ENCODE measurements at regions not wholly inside any gene's neighbourhood (a gene's known extent, or its start where the extent isn't known, plus 50 kb on each side); places are given as distances from the start of the nearest gene placed in this dataset.

GRCh38 chr3:145197051-145197820, 963.7 kb downstream of the PLOD2 start:
- H3K79me2 ChIP-seq (ENCODE audit: low read length), result no peaks in the 10 kb centered on the region
- H3K27me3 ChIP-seq (ENCODE audit: low read length), result no peaks in the 10 kb centered on the region
- no peaks in the 10 kb centered on the region for H3K4me1 ChIP-seq (ENCODE audit: low read length)
- H2AFZ ChIP-seq (ENCODE audit: low read length), result no peak overlapping the region
- no peaks in the 10 kb centered on the region for H4K20me1 ChIP-seq (ENCODE audit: insufficient read depth, low read depth, low read length)
- H3K4me2 ChIP-seq (ENCODE audit: low read depth, low read length, poor library complexity, severe bottlenecking), result no peak overlapping the region
- H3K4me3 ChIP-seq (ENCODE audit: low read length), result no peak overlapping the region
- H3K36me3 ChIP-seq (ENCODE audit: insufficient read depth, low read length), result no peaks in the 10 kb centered on the region
- no peak for DNase-seq
- peaks cover 29% of the 10 kb centered on the region for H3K9me3 ChIP-seq (ENCODE audit: low read length)
- H3K9me2 ChIP-seq (replicated peaks; ENCODE audit: insufficient read depth, low read length), result no peaks in the 10 kb centered on the region
- no peak overlapping the region for H3K9ac ChIP-seq (ENCODE audit: low read length)
- no peak overlapping the region for H3K27ac ChIP-seq (ENCODE audit: low read length)

- Histone ChIP-seq H3K79me2 (ENCODE audit: low read length) (no peaks in the 10 kb centered on the region), H3K4me3 (ENCODE audit: low read length) (no peak overlapping the region), H3K27me3 (ENCODE audit: low read length) (no peaks in the 10 kb centered on the region), H3K36me3 (ENCODE audit: insufficient read depth, low read length) (no peaks in the 10 kb centered on the region), H3K27ac (ENCODE audit: low read length) (no peak overlapping the region), H3K9me3 (ENCODE audit: low read length) (peaks cover 29% of the 10 kb centered on the region), H3K9me2 (replicated peaks; ENCODE audit: insufficient read depth, low read length) (no peaks in the 10 kb centered on the region), H2AFZ (ENCODE audit: low read length) (no peak overlapping the region), H3K4me2 (ENCODE audit: low read depth, low read length, poor library complexity, severe bottlenecking) (no peak overlapping the region), H4K20me1 (ENCODE audit: insufficient read depth, low read depth, low read length) (no peaks in the 10 kb centered on the region), H3K9ac (ENCODE audit: low read length) (no peak overlapping the region), H3K4me1 (ENCODE audit: low read length) (no peaks in the 10 kb centered on the region)
- no peak for DNase-seq
Observed at GRCh38 chr3:145197821-145198220, 963.2 kb downstream of the PLOD2 start.

GRCh38 chr3:145209561-145209960, 951.4 kb downstream of the PLOD2 start:
- H3K9me3 ChIP-seq (ENCODE audit: low read length), result peaks cover 9% of the 10 kb centered on the region; the same call in 1 of the 2 replicates
- no peak overlapping the region for H3K4me3 ChIP-seq (ENCODE audit: low read length)
- H3K9ac ChIP-seq (ENCODE audit: low read length), result no peak overlapping the region
- H3K36me3 ChIP-seq (ENCODE audit: insufficient read depth, low read length), result no peaks in the 10 kb centered on the region
- no peak overlapping the region for H3K27ac ChIP-seq (ENCODE audit: low read length)
- H4K20me1 ChIP-seq (ENCODE audit: insufficient read depth, low read depth, low read length), result no peaks in the 10 kb centered on the region
- no peaks in the 10 kb centered on the region for H3K4me1 ChIP-seq (ENCODE audit: low read length)
- no peaks in the 10 kb centered on the region; the same call in none of the 2 replicates for H3K9me2 ChIP-seq (replicated peaks; ENCODE audit: insufficient read depth, low read length)
- no peak overlapping the region for H2AFZ ChIP-seq (ENCODE audit: low read length)
- no peaks in the 10 kb centered on the region for H3K27me3 ChIP-seq (ENCODE audit: low read length)
- DNase-seq, result no peak
- no peak overlapping the region for H3K4me2 ChIP-seq (ENCODE audit: low read depth, low read length, poor library complexity, severe bottlenecking)
- no peaks in the 10 kb centered on the region for H3K79me2 ChIP-seq (ENCODE audit: low read length)

GRCh38 chr3:145219355-145220235, 941.4 kb downstream of the PLOD2 start:
- H3K27ac ChIP-seq (ENCODE audit: low read length), result no peak overlapping the region

GRCh38 chr3:145224886-145225285, 936.1 kb downstream of the PLOD2 start:
- Histone ChIP-seq H3K9me3 (ENCODE audit: low read length) (peaks cover 24% of the 10 kb centered on the region), H3K36me3 (ENCODE audit: insufficient read depth, low read length) (no peaks in the 10 kb centered on the region), H3K9ac (ENCODE audit: low read length) (no peak overlapping the region), H2AFZ (ENCODE audit: low read length) (no peak overlapping the region), H3K4me1 (ENCODE audit: low read length) (no peaks in the 10 kb centered on the region), H3K79me2 (ENCODE audit: low read length) (no peaks in the 10 kb centered on the region), H3K4me2 (ENCODE audit: low read depth, low read length, poor library complexity, severe bottlenecking) (no peak overlapping the region), H3K27ac (ENCODE audit: low read length) (no peak overlapping the region), H4K20me1 (ENCODE audit: insufficient read depth, low read depth, low read length) (no peaks in the 10 kb centered on the region), H3K4me3 (ENCODE audit: low read length) (no peak overlapping the region), H3K9me2 (replicated peaks; ENCODE audit: insufficient read depth, low read length) (no peaks in the 10 kb centered on the region), H3K27me3 (ENCODE audit: low read length) (no peaks in the 10 kb centered on the region)
- DNase-seq, result no peak

More at GRCh38 chr3:145219355-145220235, 941.4 kb downstream of the PLOD2 start:
- H3K79me2 ChIP-seq (ENCODE audit: low read length), result no peaks in the 10 kb centered on the region
- H3K9ac ChIP-seq (ENCODE audit: low read length), result no peak overlapping the region
- H3K27me3 ChIP-seq (ENCODE audit: low read length), result no peaks in the 10 kb centered on the region
- no peaks in the 10 kb centered on the region for H3K9me2 ChIP-seq (replicated peaks; ENCODE audit: insufficient read depth, low read length)
- H3K4me2 ChIP-seq (ENCODE audit: low read depth, low read length, poor library complexity, severe bottlenecking), result no peak overlapping the region
- H3K9me3 ChIP-seq (ENCODE audit: low read length), result peaks cover 27% of the 10 kb centered on the region
- H3K36me3 ChIP-seq (ENCODE audit: insufficient read depth, low read length), result no peaks in the 10 kb centered on the region
- no peak overlapping the region for H2AFZ ChIP-seq (ENCODE audit: low read length)
- no peak overlapping the region for H3K4me3 ChIP-seq (ENCODE audit: low read length)
- no peaks in the 10 kb centered on the region for H4K20me1 ChIP-seq (ENCODE audit: insufficient read depth, low read depth, low read length)
- no peak for DNase-seq
- no peaks in the 10 kb centered on the region for H3K4me1 ChIP-seq (ENCODE audit: low read length)

- Histone ChIP-seq H3K4me1 (ENCODE audit: low read length) (no peaks in the 10 kb centered on the region), H3K27ac (ENCODE audit: low read length) (no peak overlapping the region), H3K9ac (ENCODE audit: low read length) (no peak overlapping the region), H2AFZ (ENCODE audit: low read length) (no peak overlapping the region), H4K20me1 (ENCODE audit: insufficient read depth, low read depth, low read length) (no peaks in the 10 kb centered on the region), H3K36me3 (ENCODE audit: insufficient read depth, low read length) (no peaks in the 10 kb centered on the region), H3K9me3 (ENCODE audit: low read length) (peaks cover 14% of the 10 kb centered on the region; the same call in 1 of the 2 replicates), H3K79me2 (ENCODE audit: low read length) (no peaks in the 10 kb centered on the region), H3K27me3 (ENCODE audit: low read length) (no peaks in the 10 kb centered on the region), H3K9me2 (replicated peaks; ENCODE audit: insufficient read depth, low read length) (no peaks in the 10 kb centered on the region), H3K4me2 (ENCODE audit: low read depth, low read length, poor library complexity, severe bottlenecking) (no peak overlapping the region), H3K4me3 (ENCODE audit: low read length) (no peak overlapping the region)
- DNase-seq, result no peak
Observed at GRCh38 chr3:145243875-145244274, 917.1 kb downstream of the PLOD2 start.

GRCh38 chr3:145244327-145244726, 916.7 kb downstream of the PLOD2 start:
- Histone ChIP-seq H3K79me2 (ENCODE audit: low read length) (no peaks in the 10 kb centered on the region), H3K36me3 (ENCODE audit: insufficient read depth, low read length) (no peaks in the 10 kb centered on the region), H3K27ac (ENCODE audit: low read length) (no peak overlapping the region), H3K9ac (ENCODE audit: low read length) (no peak overlapping the region), H3K27me3 (ENCODE audit: low read length) (no peaks in the 10 kb centered on the region), H3K9me2 (replicated peaks; ENCODE audit: insufficient read depth, low read length) (no peaks in the 10 kb centered on the region), H3K9me3 (ENCODE audit: low read length) (peaks cover 16% of the 10 kb centered on the region; the same call in 1 of the 2 replicates), H4K20me1 (ENCODE audit: insufficient read depth, low read depth, low read length) (no peaks in the 10 kb centered on the region), H3K4me1 (ENCODE audit: low read length) (no peaks in the 10 kb centered on the region), H2AFZ (ENCODE audit: low read length) (no peak overlapping the region), H3K4me3 (ENCODE audit: low read length) (no peak overlapping the region), H3K4me2 (ENCODE audit: low read depth, low read length, poor library complexity, severe bottlenecking) (no peak overlapping the region)
- DNase-seq, result no peak

- H3K36me3 ChIP-seq (ENCODE audit: insufficient read depth, low read length), result no peaks in the 10 kb centered on the region
- H3K9ac ChIP-seq (ENCODE audit: low read length), result no peak overlapping the region
- H3K9me3 ChIP-seq (ENCODE audit: low read length), result peaks cover 16% of the 10 kb centered on the region
- no peak overlapping the region for H3K27ac ChIP-seq (ENCODE audit: low read length)
- H3K79me2 ChIP-seq (ENCODE audit: low read length), result no peaks in the 10 kb centered on the region
- H3K27me3 ChIP-seq (ENCODE audit: low read length), result no peaks in the 10 kb centered on the region
- no peak overlapping the region for H3K4me2 ChIP-seq (ENCODE audit: low read depth, low read length, poor library complexity, severe bottlenecking)
- no peaks in the 10 kb centered on the region for H3K9me2 ChIP-seq (replicated peaks; ENCODE audit: insufficient read depth, low read length)
- no peak overlapping the region for H2AFZ ChIP-seq (ENCODE audit: low read length)
- DNase-seq, result no peak
- no peaks in the 10 kb centered on the region for H4K20me1 ChIP-seq (ENCODE audit: insufficient read depth, low read depth, low read length)
- H3K4me1 ChIP-seq (ENCODE audit: low read length), result no peaks in the 10 kb centered on the region
- H3K4me3 ChIP-seq (ENCODE audit: low read length), result no peak overlapping the region
Observed at GRCh38 chr3:145246291-145246690, 914.7 kb downstream of the PLOD2 start.

Data from Karpas-422 (cell line).